ENCODE measurements at regions not wholly inside any gene's neighbourhood (a gene's known extent, or its start where the extent isn't known, plus 50 kb on each side); places are given as distances from the start of the nearest gene placed in this dataset.

GRCh38 chr4:179182741-179183140 is 1740.5 kb upstream of the AGA start:
- Histone ChIP-seq H3K27ac (replicated peaks) (no peak overlapping the region), H3K27me3 (ENCODE audit: insufficient read depth, poor library complexity, severe bottlenecking) (no peaks in the 10 kb centered on the region), H3K4me3 (replicated peaks; ENCODE audit: insufficient read depth, low read length) (no peak overlapping the region)
- TF ChIP-seq, protein P1, sequence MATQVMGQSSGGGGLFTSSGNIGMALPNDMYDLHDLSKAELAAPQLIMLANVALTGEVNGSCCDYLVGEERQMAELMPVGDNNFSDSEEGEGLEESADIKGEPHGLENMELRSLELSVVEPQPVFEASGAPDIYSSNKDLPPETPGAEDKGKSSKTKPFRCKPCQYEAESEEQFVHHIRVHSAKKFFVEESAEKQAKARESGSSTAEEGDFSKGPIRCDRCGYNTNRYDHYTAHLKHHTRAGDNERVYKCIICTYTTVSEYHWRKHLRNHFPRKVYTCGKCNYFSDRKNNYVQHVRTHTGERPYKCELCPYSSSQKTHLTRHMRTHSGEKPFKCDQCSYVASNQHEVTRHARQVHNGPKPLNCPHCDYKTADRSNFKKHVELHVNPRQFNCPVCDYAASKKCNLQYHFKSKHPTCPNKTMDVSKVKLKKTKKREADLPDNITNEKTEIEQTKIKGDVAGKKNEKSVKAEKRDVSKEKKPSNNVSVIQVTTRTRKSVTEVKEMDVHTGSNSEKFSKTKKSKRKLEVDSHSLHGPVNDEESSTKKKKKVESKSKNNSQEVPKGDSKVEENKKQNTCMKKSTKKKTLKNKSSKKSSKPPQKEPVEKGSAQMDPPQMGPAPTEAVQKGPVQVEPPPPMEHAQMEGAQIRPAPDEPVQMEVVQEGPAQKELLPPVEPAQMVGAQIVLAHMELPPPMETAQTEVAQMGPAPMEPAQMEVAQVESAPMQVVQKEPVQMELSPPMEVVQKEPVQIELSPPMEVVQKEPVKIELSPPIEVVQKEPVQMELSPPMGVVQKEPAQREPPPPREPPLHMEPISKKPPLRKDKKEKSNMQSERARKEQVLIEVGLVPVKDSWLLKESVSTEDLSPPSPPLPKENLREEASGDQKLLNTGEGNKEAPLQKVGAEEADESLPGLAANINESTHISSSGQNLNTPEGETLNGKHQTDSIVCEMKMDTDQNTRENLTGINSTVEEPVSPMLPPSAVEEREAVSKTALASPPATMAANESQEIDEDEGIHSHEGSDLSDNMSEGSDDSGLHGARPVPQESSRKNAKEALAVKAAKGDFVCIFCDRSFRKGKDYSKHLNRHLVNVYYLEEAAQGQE (IDR thresholded peaks at IDR 0.05; ENCODE audit: insufficient replicate concordance, low read depth): no peak
- TF ChIP-seq, protein P2, sequence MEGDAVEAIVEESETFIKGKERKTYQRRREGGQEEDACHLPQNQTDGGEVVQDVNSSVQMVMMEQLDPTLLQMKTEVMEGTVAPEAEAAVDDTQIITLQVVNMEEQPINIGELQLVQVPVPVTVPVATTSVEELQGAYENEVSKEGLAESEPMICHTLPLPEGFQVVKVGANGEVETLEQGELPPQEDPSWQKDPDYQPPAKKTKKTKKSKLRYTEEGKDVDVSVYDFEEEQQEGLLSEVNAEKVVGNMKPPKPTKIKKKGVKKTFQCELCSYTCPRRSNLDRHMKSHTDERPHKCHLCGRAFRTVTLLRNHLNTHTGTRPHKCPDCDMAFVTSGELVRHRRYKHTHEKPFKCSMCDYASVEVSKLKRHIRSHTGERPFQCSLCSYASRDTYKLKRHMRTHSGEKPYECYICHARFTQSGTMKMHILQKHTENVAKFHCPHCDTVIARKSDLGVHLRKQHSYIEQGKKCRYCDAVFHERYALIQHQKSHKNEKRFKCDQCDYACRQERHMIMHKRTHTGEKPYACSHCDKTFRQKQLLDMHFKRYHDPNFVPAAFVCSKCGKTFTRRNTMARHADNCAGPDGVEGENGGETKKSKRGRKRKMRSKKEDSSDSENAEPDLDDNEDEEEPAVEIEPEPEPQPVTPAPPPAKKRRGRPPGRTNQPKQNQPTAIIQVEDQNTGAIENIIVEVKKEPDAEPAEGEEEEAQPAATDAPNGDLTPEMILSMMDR (IDR thresholded peaks at IDR 0.05; ENCODE audit: insufficient read depth, low read length): no peak
- TF ChIP-seq GABPA (IDR thresholded peaks at IDR 0.05; ENCODE audit: low read depth): no peak
- no peak for TF ChIP-seq SPI1 (IDR thresholded peaks at IDR 0.05; ENCODE audit: borderline replicate concordance, low read depth)
- no peak for TF ChIP-seq POLR2AphosphoS5 (IDR thresholded peaks at IDR 0.05; ENCODE audit: low read depth)
- no peak for DNase-seq (ENCODE audit: low read depth in 1 of 2, low spot score in 1 of 2)

GRCh38 chr4:179195887-179196286 is 1753.7 kb upstream of the AGA start:
- H3K27ac ChIP-seq (replicated peaks): no peak overlapping the region
- H3K4me3 ChIP-seq (replicated peaks; ENCODE audit: insufficient read depth, low read length): no peak overlapping the region
- H3K27me3 ChIP-seq (ENCODE audit: insufficient read depth, poor library complexity, severe bottlenecking): no peaks in the 10 kb centered on the region
- no peak for DNase-seq (ENCODE audit: low read depth in 1 of 2, low spot score in 1 of 2)
- TF ChIP-seq, protein P2 (IDR thresholded peaks at IDR 0.05; ENCODE audit: insufficient read depth, low read length): no peak
- TF ChIP-seq GABPA (IDR thresholded peaks at IDR 0.05; ENCODE audit: low read depth) (no peak), SPI1 (IDR thresholded peaks at IDR 0.05; ENCODE audit: borderline replicate concordance, low read depth) (no peak), POLR2AphosphoS5 (IDR thresholded peaks at IDR 0.05; ENCODE audit: low read depth) (no peak)
- TF ChIP-seq, protein P1 (IDR thresholded peaks at IDR 0.05; ENCODE audit: insufficient replicate concordance, low read depth): no peak

DNA sequence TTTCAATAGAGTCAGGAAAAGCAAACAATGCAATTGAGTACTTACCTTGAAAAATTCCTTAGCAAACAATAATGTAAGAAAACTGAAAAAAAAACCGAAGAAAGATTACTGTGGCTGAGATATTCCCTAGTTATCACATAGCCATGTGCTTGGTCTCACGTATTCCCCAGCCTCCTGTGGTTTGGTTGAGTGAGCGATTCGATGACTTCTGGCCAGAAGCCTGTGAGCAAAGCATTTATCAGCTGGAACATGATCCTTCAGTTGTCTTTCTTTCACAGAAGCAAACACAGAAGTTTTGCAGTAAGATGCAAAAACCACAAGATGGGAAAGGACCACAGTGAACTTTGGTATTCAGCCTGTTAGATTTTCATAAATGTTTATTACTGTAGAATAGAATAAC is 1754.3 kb upstream of the AGA start:
- TF ChIP-seq, protein P2 (IDR thresholded peaks at IDR 0.05; ENCODE audit: insufficient read depth, low read length): no peak
- TF ChIP-seq SPI1 (IDR thresholded peaks at IDR 0.05; ENCODE audit: borderline replicate concordance, low read depth) (no peak), POLR2AphosphoS5 (IDR thresholded peaks at IDR 0.05; ENCODE audit: low read depth) (no peak), GABPA (IDR thresholded peaks at IDR 0.05; ENCODE audit: low read depth) (no peak)
- TF ChIP-seq, protein P1 (IDR thresholded peaks at IDR 0.05; ENCODE audit: insufficient replicate concordance, low read depth): no peak
- H3K27ac ChIP-seq (replicated peaks): no peak overlapping the region
- DNase-seq (ENCODE audit: low read depth in 1 of 2, low spot score in 1 of 2): no peak
- H3K4me3 ChIP-seq (replicated peaks; ENCODE audit: insufficient read depth, low read length): no peak overlapping the region
- H3K27me3 ChIP-seq (ENCODE audit: insufficient read depth, poor library complexity, severe bottlenecking): no peaks in the 10 kb centered on the region

All from HL-60 (cell line).